PC-9 (cell line): ENCODE measurements at regions not wholly inside any gene's neighbourhood (a gene's known extent, or its start where the extent isn't known, plus 50 kb on each side); places are given as distances from the start of the nearest gene placed in this dataset.

Experiments used
- EZH2 ChIP-seq: fragments of 200-600 bp; sonication (generic); IDR thresholded peaks from 2 replicates; pipeline ENCODE4 v1.8.0; 2017; ENCODE audit warnings: antibody characterized with exemption, low read depth
- TF ChIP-seq, protein P1 (sequence below): fragments of 200-600 bp; sonication (generic); conservative IDR thresholded peaks from 2 replicates; pipeline ENCODE4 v1.6.1; 2017; ENCODE audit warnings: mixed run types, antibody characterized with exemption, mild to moderate bottlenecking, moderate library complexity

DNA sequence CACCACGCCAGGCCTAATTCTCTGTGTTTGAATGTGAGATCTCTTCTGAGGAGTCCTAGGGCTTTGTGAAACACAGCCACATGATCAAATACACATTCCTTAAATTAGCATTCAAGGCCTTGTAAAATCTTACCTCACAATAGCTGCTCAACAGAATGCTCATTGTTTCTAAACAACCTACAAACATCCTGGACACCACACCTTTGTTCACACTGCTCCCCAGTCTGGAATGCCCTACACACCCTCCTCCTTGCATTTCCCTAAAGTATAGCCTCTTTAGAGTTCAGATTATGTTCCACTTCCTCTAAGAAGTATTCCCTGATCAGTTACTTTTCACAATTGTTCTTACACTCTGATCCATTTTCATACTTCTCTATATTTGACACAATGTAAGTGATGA lies 110.6 kb downstream of the AGTR2 start:
- TF ChIP-seq, protein P1, sequence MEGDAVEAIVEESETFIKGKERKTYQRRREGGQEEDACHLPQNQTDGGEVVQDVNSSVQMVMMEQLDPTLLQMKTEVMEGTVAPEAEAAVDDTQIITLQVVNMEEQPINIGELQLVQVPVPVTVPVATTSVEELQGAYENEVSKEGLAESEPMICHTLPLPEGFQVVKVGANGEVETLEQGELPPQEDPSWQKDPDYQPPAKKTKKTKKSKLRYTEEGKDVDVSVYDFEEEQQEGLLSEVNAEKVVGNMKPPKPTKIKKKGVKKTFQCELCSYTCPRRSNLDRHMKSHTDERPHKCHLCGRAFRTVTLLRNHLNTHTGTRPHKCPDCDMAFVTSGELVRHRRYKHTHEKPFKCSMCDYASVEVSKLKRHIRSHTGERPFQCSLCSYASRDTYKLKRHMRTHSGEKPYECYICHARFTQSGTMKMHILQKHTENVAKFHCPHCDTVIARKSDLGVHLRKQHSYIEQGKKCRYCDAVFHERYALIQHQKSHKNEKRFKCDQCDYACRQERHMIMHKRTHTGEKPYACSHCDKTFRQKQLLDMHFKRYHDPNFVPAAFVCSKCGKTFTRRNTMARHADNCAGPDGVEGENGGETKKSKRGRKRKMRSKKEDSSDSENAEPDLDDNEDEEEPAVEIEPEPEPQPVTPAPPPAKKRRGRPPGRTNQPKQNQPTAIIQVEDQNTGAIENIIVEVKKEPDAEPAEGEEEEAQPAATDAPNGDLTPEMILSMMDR = no peak
- TF ChIP-seq EZH2 = no peak
